RWPE2 (cell line): ENCODE measurements at regions not wholly inside any gene's neighbourhood (a gene's known extent, or its start where the extent isn't known, plus 50 kb on each side); places are given as distances from the start of the nearest gene placed in this dataset.

ENCODE experiments used
- ATAC-seq: fragments of 200-7000 bp; cut with Tn5 transposase; 3 replicates; pipeline ENCODE4 v1.9.1; 2021; ENCODE audit warnings: low read depth
- DNase-seq: peaks from one replicate; pipeline ENCODE4 v3.0.0-alpha.2; 2020; ENCODE audit warnings: low spot score
- H3K27ac ChIP-seq: fragments of 450-650 bp; 2 replicates; pipeline ENCODE4 v1.5.1; 2017; ENCODE audit warnings: mild to moderate bottlenecking; ENCODE audit not compliant: poor library complexity, severe bottlenecking
- H3K27me3 ChIP-seq: fragments of 250-450 bp; sonication (Bioruptor Pico); 2 replicates; pipeline ENCODE4 v1.5.1; 2021; ENCODE audit warnings: mild to moderate bottlenecking, moderate library complexity; ENCODE audit not compliant: insufficient read depth, poor library complexity, severe bottlenecking
- H3K36me3 ChIP-seq: fragments of 250-450 bp; sonication (Bioruptor Pico); 2 replicates; pipeline ENCODE4 v1.5.1; 2020; ENCODE audit warnings: low read depth, mild to moderate bottlenecking, moderate library complexity
- H3K4me1 ChIP-seq: fragments of 250-450 bp; sonication (Bioruptor Pico); 2 replicates; pipeline ENCODE4 v1.5.1; 2021; ENCODE audit warnings: mild to moderate bottlenecking, moderate library complexity; ENCODE audit not compliant: insufficient read depth, poor library complexity, severe bottlenecking
- H3K4me3 ChIP-seq: fragments of 250-450 bp; sonication (Bioruptor Pico); 2 replicates; pipeline ENCODE4 v1.5.1; 2021; ENCODE audit warnings: mild to moderate bottlenecking, moderate library complexity; ENCODE audit not compliant: severe bottlenecking
- H3K9me3 ChIP-seq: fragments of 250-450 bp; sonication (Bioruptor Pico); 2 replicates; pipeline ENCODE4 v1.5.1; 2021; ENCODE audit warnings: mild to moderate bottlenecking, moderate library complexity; ENCODE audit not compliant: severe bottlenecking
- CTCF ChIP-seq: fragments of 450-650 bp; IDR thresholded peaks from one replicate; pipeline ENCODE4 v1.5.1; 2017; ENCODE audit warnings: mild to moderate bottlenecking, moderate library complexity; ENCODE audit not compliant: poor library complexity, severe bottlenecking

GRCh38 chr3:105154692-105155091 lies 212.0 kb upstream of the ALCAM start:
- Histone ChIP-seq H3K4me3 (no peak overlapping the region), H3K4me1 (no peaks in the 10 kb centered on the region), H3K36me3 (no peaks in the 10 kb centered on the region), H3K9me3 (no peaks in the 10 kb centered on the region), H3K27me3 (no peaks in the 10 kb centered on the region), H3K27ac (no peak overlapping the region)
- no peak for DNase-seq
- ATAC-seq = no peak
- no peak for TF ChIP-seq CTCF

GRCh38 chr3:105157067-105157765 lies 209.5 kb upstream of the ALCAM start:
- no peak overlapping the region for H3K4me3 ChIP-seq
- ATAC-seq (no peak), DNase-seq (no peak)
- H3K4me1 ChIP-seq = no peaks in the 10 kb centered on the region
- no peaks in the 10 kb centered on the region for H3K9me3 ChIP-seq
- no peak for TF ChIP-seq CTCF
- no peak overlapping the region for H3K27ac ChIP-seq
- no peaks in the 10 kb centered on the region for H3K36me3 ChIP-seq
- no peaks in the 10 kb centered on the region for H3K27me3 ChIP-seq

- Histone ChIP-seq H3K36me3 (no peaks in the 10 kb centered on the region), H3K27ac (no peak overlapping the region), H3K27me3 (no peaks in the 10 kb centered on the region), H3K4me3 (no peak overlapping the region), H3K9me3 (no peaks in the 10 kb centered on the region), H3K4me1 (no peaks in the 10 kb centered on the region)
- TF ChIP-seq CTCF = no peak
- ATAC-seq = no peak
- no peak for DNase-seq
Measured at GRCh38 chr3:105157766-105158085, 209.0 kb upstream of the ALCAM start.

- no peaks in the 10 kb centered on the region for H3K9me3 ChIP-seq
- H3K27me3 ChIP-seq = no peaks in the 10 kb centered on the region
- H3K4me3 ChIP-seq = no peak overlapping the region
- DNase-seq (no peak), ATAC-seq (no peak)
- no peaks in the 10 kb centered on the region for H3K4me1 ChIP-seq
- H3K27ac ChIP-seq = no peak overlapping the region
- no peak for TF ChIP-seq CTCF
- H3K36me3 ChIP-seq = no peaks in the 10 kb centered on the region
Measured at GRCh38 chr3:105158286-105158685, 208.4 kb upstream of the ALCAM start.

- Histone ChIP-seq H3K27ac (no peak overlapping the region), H3K4me1 (no peaks in the 10 kb centered on the region), H3K4me3 (no peak overlapping the region), H3K9me3 (no peaks in the 10 kb centered on the region), H3K27me3 (no peaks in the 10 kb centered on the region), H3K36me3 (no peaks in the 10 kb centered on the region)
- no peak for TF ChIP-seq CTCF
- no peak for DNase-seq
- ATAC-seq = no peak
Measured at GRCh38 chr3:105162448-105162847, 204.3 kb upstream of the ALCAM start.
